ENCODE measurements at regions not wholly inside any gene's neighbourhood (a gene's known extent, or its start where the extent isn't known, plus 50 kb on each side); places are given as distances from the start of the nearest gene placed in this dataset.

GRCh38 chr18:38368886-38369285, 803.3 kb upstream of the CELF4 start:
- Histone ChIP-seq H3K36me3 (no peaks in the 10 kb centered on the region), H3K27ac (no peak overlapping the region), H3K4me1 (ENCODE audit: low read depth) (no peaks in the 10 kb centered on the region), H3K27me3 (no peaks in the 10 kb centered on the region), H3K4me3 (no peak overlapping the region), H3K9me3 (ENCODE audit: low read depth) (no peaks in the 10 kb centered on the region)
- no peak for DNase-seq (ENCODE audit: low read depth in 1 of 2, low spot score in 1 of 2)
- no peak for TF ChIP-seq CTCF (IDR thresholded peaks at IDR 0.05; ENCODE audit: low read depth, low read length)

GRCh38 chr18:38368246-38368645, 802.6 kb upstream of the CELF4 start:
- H3K27me3 ChIP-seq, result no peaks in the 10 kb centered on the region
- H3K4me1 ChIP-seq (ENCODE audit: low read depth), result no peaks in the 10 kb centered on the region
- H3K36me3 ChIP-seq, result no peaks in the 10 kb centered on the region
- H3K4me3 ChIP-seq, result no peak overlapping the region
- no peak for DNase-seq (ENCODE audit: low read depth in 1 of 2, low spot score in 1 of 2)
- no peak overlapping the region for H3K27ac ChIP-seq
- H3K9me3 ChIP-seq (ENCODE audit: low read depth), result no peaks in the 10 kb centered on the region
- TF ChIP-seq CTCF (IDR thresholded peaks at IDR 0.05; ENCODE audit: low read depth, low read length), result no peak

GRCh38 chr18:38367473-38367872, 801.9 kb upstream of the CELF4 start:
- H3K4me3 ChIP-seq, result no peak overlapping the region
- no peaks in the 10 kb centered on the region for H3K27me3 ChIP-seq
- no peak for DNase-seq (ENCODE audit: low read depth in 1 of 2, low spot score in 1 of 2)
- no peak overlapping the region for H3K27ac ChIP-seq
- no peaks in the 10 kb centered on the region for H3K9me3 ChIP-seq (ENCODE audit: low read depth)
- no peaks in the 10 kb centered on the region for H3K4me1 ChIP-seq (ENCODE audit: low read depth)
- no peaks in the 10 kb centered on the region for H3K36me3 ChIP-seq
- no peak for TF ChIP-seq CTCF (IDR thresholded peaks at IDR 0.05; ENCODE audit: low read depth, low read length)

- DNase-seq (ENCODE audit: low read depth in 1 of 2, low spot score in 1 of 2), result no peak
These were observed 796.7 kb upstream of the CELF4 start for GRCh38 chr18:38362286-38362792.

GRCh38 chr18:38358805-38359657, 793.4 kb upstream of the CELF4 start:
- TF ChIP-seq CTCF (IDR thresholded peaks at IDR 0.05; ENCODE audit: low read depth, low read length), result no peak
- Histone ChIP-seq H3K27me3 (no peaks in the 10 kb centered on the region), H3K4me1 (ENCODE audit: low read depth) (no peaks in the 10 kb centered on the region), H3K4me3 (no peak overlapping the region), H3K27ac (no peak overlapping the region), H3K9me3 (ENCODE audit: low read depth) (no peaks in the 10 kb centered on the region), H3K36me3 (no peaks in the 10 kb centered on the region)
- DNase-seq (ENCODE audit: low read depth in 1 of 2, low spot score in 1 of 2), result no peak

More at GRCh38 chr18:38362286-38362792, 796.7 kb upstream of the CELF4 start:
- no peak overlapping the region for H3K27ac ChIP-seq
- no peaks in the 10 kb centered on the region for H3K9me3 ChIP-seq (ENCODE audit: low read depth)
- H3K4me3 ChIP-seq, result no peak overlapping the region
- H3K36me3 ChIP-seq, result no peaks in the 10 kb centered on the region
- TF ChIP-seq CTCF (IDR thresholded peaks at IDR 0.05; ENCODE audit: low read depth, low read length), result no peak
- H3K27me3 ChIP-seq, result no peaks in the 10 kb centered on the region
- H3K4me1 ChIP-seq (ENCODE audit: low read depth), result no peaks in the 10 kb centered on the region

Measured in cardiac muscle cell (in vitro differentiated cells and primary cell).